ENCODE measurements at regions not wholly inside any gene's neighbourhood (a gene's known extent, or its start where the extent isn't known, plus 50 kb on each side); places are given as distances from the start of the nearest gene placed in this dataset.
"Not testable (repeated sequence)": the region's sequence is repeated elsewhere in the genome, so short reads cannot be mapped to it uniquely, and the experiment has no call there.

DNA sequence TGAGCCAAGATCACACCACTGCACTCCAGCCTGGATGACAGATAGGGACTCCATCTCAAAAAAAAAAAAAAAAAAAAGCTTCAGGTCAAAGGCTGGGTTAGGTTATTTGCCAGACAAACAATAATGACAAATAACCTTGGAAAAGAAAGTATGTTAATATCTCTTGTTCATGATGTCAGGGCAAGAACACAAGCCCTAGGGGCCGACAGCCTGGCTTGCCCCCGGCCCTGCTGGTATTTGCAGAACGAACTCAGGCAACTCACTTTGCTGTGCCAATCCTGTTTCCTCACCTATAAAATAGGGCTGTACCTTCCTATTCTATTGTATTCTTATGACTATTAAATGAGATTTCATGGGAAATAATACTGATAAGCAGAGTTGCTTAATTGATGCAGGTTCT lies 75.4 kb upstream of the CDC42EP3 start:
- H4K20me1 ChIP-seq (ENCODE audit: insufficient read depth, low read length): no peaks in the 10 kb centered on the region
- no peak for DNase-seq
- no peak for ATAC-seq (ENCODE audit: insufficient read depth, low read depth)
- no peaks in the 10 kb centered on the region for H3K27me3 ChIP-seq (ENCODE audit: insufficient read depth, low read length, poor library complexity)
- H3K4me2 ChIP-seq (ENCODE audit: insufficient read depth, low read length): no peak overlapping the region
- no peak overlapping the region for H3K4me3 ChIP-seq (ENCODE audit: low read depth in 1 of 2, low read length in 2 of 2)
- no peaks in the 10 kb centered on the region for H3K36me3 ChIP-seq (ENCODE audit: insufficient read depth, low read length)
- no peak overlapping the region for H3K27ac ChIP-seq (ENCODE audit: low read length)
- H3K4me1 ChIP-seq (ENCODE audit: insufficient read depth, low read length): no peaks in the 10 kb centered on the region
- H3K9me3 ChIP-seq (ENCODE audit: insufficient read depth, low read length, severe bottlenecking): no peaks in the 10 kb centered on the region
- TF ChIP-seq, protein P1, sequence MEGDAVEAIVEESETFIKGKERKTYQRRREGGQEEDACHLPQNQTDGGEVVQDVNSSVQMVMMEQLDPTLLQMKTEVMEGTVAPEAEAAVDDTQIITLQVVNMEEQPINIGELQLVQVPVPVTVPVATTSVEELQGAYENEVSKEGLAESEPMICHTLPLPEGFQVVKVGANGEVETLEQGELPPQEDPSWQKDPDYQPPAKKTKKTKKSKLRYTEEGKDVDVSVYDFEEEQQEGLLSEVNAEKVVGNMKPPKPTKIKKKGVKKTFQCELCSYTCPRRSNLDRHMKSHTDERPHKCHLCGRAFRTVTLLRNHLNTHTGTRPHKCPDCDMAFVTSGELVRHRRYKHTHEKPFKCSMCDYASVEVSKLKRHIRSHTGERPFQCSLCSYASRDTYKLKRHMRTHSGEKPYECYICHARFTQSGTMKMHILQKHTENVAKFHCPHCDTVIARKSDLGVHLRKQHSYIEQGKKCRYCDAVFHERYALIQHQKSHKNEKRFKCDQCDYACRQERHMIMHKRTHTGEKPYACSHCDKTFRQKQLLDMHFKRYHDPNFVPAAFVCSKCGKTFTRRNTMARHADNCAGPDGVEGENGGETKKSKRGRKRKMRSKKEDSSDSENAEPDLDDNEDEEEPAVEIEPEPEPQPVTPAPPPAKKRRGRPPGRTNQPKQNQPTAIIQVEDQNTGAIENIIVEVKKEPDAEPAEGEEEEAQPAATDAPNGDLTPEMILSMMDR (IDR thresholded peaks at IDR 0.05; ENCODE audit: borderline replicate concordance, extremely low read depth, low read length, poor library complexity, severe bottlenecking): no peak
- no peak for TF ChIP-seq EZH2 (IDR thresholded peaks at IDR 0.05; ENCODE audit: borderline replicate concordance, low read depth, low read length, severe bottlenecking)
- no peak overlapping the region for H3K9ac ChIP-seq (ENCODE audit: low read depth, low read length)
- H2AFZ ChIP-seq (ENCODE audit: low read depth, low read length): no peak overlapping the region
- no peaks in the 10 kb centered on the region for H3K79me2 ChIP-seq (ENCODE audit: insufficient read depth, low read length)

DNA sequence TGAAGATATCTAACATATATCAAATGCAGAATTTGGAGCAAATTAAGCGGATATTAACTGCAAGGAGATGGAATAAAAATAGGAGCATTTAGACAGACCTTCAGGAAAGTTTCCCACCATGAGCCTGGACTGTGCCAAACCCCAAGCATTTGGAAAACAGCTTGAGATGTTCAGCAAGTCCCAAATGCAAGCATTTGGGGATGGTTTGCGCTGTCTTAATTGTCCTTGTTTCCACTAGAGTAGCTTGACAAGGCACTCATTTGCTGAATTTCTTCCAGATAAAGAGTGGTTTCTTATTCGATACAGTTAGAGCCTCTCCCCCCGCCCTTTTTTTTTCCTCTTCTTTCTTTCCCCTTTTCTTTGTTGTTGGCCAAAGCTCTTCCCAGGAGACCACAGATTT lies 77.1 kb upstream of the CDC42EP3 start:
- H3K9ac ChIP-seq (ENCODE audit: low read depth, low read length): no peak overlapping the region
- H3K9me3 ChIP-seq (ENCODE audit: insufficient read depth, low read length, severe bottlenecking): no peaks in the 10 kb centered on the region
- no peaks in the 10 kb centered on the region for H3K79me2 ChIP-seq (ENCODE audit: insufficient read depth, low read length)
- H2AFZ ChIP-seq (ENCODE audit: low read depth, low read length): no peak overlapping the region
- DNase-seq: no peak
- H4K20me1 ChIP-seq (ENCODE audit: insufficient read depth, low read length): no peaks in the 10 kb centered on the region
- no peak overlapping the region for H3K4me2 ChIP-seq (ENCODE audit: insufficient read depth, low read length)
- H3K27me3 ChIP-seq (ENCODE audit: insufficient read depth, low read length, poor library complexity): no peaks in the 10 kb centered on the region
- H3K4me1 ChIP-seq (ENCODE audit: insufficient read depth, low read length): no peaks in the 10 kb centered on the region
- ATAC-seq (ENCODE audit: insufficient read depth, low read depth): no peak
- H3K4me3 ChIP-seq (ENCODE audit: low read depth in 1 of 2, low read length in 2 of 2): no peak overlapping the region
- H3K36me3 ChIP-seq (ENCODE audit: insufficient read depth, low read length): no peaks in the 10 kb centered on the region
- H3K27ac ChIP-seq (ENCODE audit: low read length): no peak overlapping the region
- TF ChIP-seq EZH2 (IDR thresholded peaks at IDR 0.05; ENCODE audit: borderline replicate concordance, low read depth, low read length, severe bottlenecking): no peak
- TF ChIP-seq, protein P1 (IDR thresholded peaks at IDR 0.05; ENCODE audit: borderline replicate concordance, extremely low read depth, low read length, poor library complexity, severe bottlenecking): no peak

DNA sequence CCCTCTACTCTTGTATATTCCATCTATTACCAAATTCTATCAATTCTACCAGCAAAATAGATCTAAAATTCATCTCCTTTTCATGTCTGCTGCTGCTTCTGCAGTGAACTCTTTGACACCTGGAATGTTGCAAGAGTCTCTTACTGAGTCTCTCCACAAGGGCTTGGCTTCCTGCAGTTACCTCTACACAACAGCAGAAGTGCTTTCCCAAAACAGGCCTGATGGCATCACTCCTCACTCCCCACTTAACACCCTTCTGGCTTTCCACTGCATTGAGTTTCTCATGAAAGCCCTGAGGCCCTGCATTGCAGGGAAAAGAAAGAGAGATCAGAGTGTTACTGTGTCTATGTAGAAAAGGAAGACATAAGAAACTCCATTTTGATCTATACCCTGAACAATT lies 78.8 kb upstream of the CDC42EP3 start:
- H3K79me2 ChIP-seq (ENCODE audit: insufficient read depth, low read length); H3K4me3 ChIP-seq (ENCODE audit: low read depth in 1 of 2, low read length in 2 of 2); H3K27ac ChIP-seq (ENCODE audit: low read length); H3K9ac ChIP-seq (ENCODE audit: low read depth, low read length); H3K36me3 ChIP-seq (ENCODE audit: insufficient read depth, low read length); DNase-seq; H2AFZ ChIP-seq (ENCODE audit: low read depth, low read length); H3K4me2 ChIP-seq (ENCODE audit: insufficient read depth, low read length); H3K27me3 ChIP-seq (ENCODE audit: insufficient read depth, low read length, poor library complexity); H4K20me1 ChIP-seq (ENCODE audit: insufficient read depth, low read length); H3K4me1 ChIP-seq (ENCODE audit: insufficient read depth, low read length); ATAC-seq (ENCODE audit: insufficient read depth, low read depth); H3K9me3 ChIP-seq (ENCODE audit: insufficient read depth, low read length, severe bottlenecking): not testable (repeated sequence)

DNA sequence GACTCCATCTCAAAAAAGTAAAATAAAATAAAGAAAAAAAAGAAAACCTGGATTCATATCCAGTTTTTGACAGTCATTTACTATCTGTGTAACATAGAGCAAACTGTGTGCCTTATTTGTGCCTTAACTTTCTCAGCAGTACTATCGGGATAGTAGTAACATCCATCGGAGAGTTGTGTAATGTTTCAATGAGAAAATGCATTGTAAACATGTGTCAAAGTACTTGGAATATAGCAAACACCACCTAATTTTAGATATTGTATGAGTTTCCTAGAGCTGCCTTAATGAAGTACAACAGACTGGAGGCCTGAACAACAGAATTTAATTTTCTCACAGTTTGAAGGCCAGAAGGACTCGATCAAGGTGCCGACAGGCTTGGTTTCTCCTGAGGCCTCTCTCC lies 81.3 kb upstream of the CDC42EP3 start:
- Histone ChIP-seq H3K27ac (ENCODE audit: low read length) (no peak overlapping the region), H4K20me1 (ENCODE audit: insufficient read depth, low read length) (no peaks in the 10 kb centered on the region), H3K79me2 (ENCODE audit: insufficient read depth, low read length) (no peaks in the 10 kb centered on the region), H2AFZ (ENCODE audit: low read depth, low read length) (no peak overlapping the region), H3K4me1 (ENCODE audit: insufficient read depth, low read length) (no peaks in the 10 kb centered on the region), H3K4me2 (ENCODE audit: insufficient read depth, low read length) (no peak overlapping the region), H3K27me3 (ENCODE audit: insufficient read depth, low read length, poor library complexity) (no peaks in the 10 kb centered on the region), H3K36me3 (ENCODE audit: insufficient read depth, low read length) (no peaks in the 10 kb centered on the region), H3K9me3 (ENCODE audit: insufficient read depth, low read length, severe bottlenecking) (no peaks in the 10 kb centered on the region), H3K4me3 (ENCODE audit: low read depth in 1 of 2, low read length in 2 of 2) (no peak overlapping the region), H3K9ac (ENCODE audit: low read depth, low read length) (no peak overlapping the region)
- DNase-seq (no peak), ATAC-seq (ENCODE audit: insufficient read depth, low read depth) (no peak)
- TF ChIP-seq EZH2 (IDR thresholded peaks at IDR 0.05; ENCODE audit: borderline replicate concordance, low read depth, low read length, severe bottlenecking): no peak
- TF ChIP-seq, protein P1 (IDR thresholded peaks at IDR 0.05; ENCODE audit: borderline replicate concordance, extremely low read depth, low read length, poor library complexity, severe bottlenecking): no peak

Measured in DND-41 (cell line).